ENCODE measurements at regions not wholly inside any gene's neighbourhood (a gene's known extent, or its start where the extent isn't known, plus 50 kb on each side); places are given as distances from the start of the nearest gene placed in this dataset.

- no peak overlapping the region for H3K4me3 ChIP-seq (ENCODE audit: low read length)
- H3K36me3 ChIP-seq (ENCODE audit: control insufficient read depth, low read depth, low read length), result no peaks in the 10 kb centered on the region
- H3K27me3 ChIP-seq (ENCODE audit: control insufficient read depth, insufficient read depth, low read length), result no peaks in the 10 kb centered on the region
- H3K27ac ChIP-seq (ENCODE audit: low read length), result no peak overlapping the region
- no peak overlapping the region for H3K9ac ChIP-seq (ENCODE audit: low read length)
- peaks cover 14% of the 10 kb centered on the region for H3K4me1 ChIP-seq (ENCODE audit: control insufficient read depth, low read depth, low read length)
- no peaks in the 10 kb centered on the region for H3K9me3 ChIP-seq (ENCODE audit: control insufficient read depth, low read depth, low read length)
Measured at GRCh38 chr9:93815135-93815534, 140.0 kb downstream of the BARX1 start.

GRCh38 chr9:93814077-93814956 is 140.8 kb downstream of the BARX1 start:
- no peak overlapping the region for H3K27ac ChIP-seq (ENCODE audit: low read length)
- H3K9ac ChIP-seq (ENCODE audit: low read length), result no peak overlapping the region
- H3K4me1 ChIP-seq (ENCODE audit: control insufficient read depth, low read depth, low read length), result peaks cover 15% of the 10 kb centered on the region
- no peaks in the 10 kb centered on the region for H3K36me3 ChIP-seq (ENCODE audit: control insufficient read depth, low read depth, low read length)
- no peaks in the 10 kb centered on the region for H3K9me3 ChIP-seq (ENCODE audit: control insufficient read depth, low read depth, low read length)
- H3K4me3 ChIP-seq (ENCODE audit: low read length), result no peak overlapping the region
- H3K27me3 ChIP-seq (ENCODE audit: control insufficient read depth, insufficient read depth, low read length), result no peaks in the 10 kb centered on the region

GRCh38 chr9:93813221-93814076 is 141.7 kb downstream of the BARX1 start:
- no peaks in the 10 kb centered on the region for H3K27me3 ChIP-seq (ENCODE audit: control insufficient read depth, insufficient read depth, low read length)
- H3K9ac ChIP-seq (ENCODE audit: low read length), result no peak overlapping the region
- H3K27ac ChIP-seq (ENCODE audit: low read length), result no peak overlapping the region
- no peaks in the 10 kb centered on the region for H3K36me3 ChIP-seq (ENCODE audit: control insufficient read depth, low read depth, low read length)
- no peak overlapping the region for H3K4me3 ChIP-seq (ENCODE audit: low read length)
- peaks cover 15% of the 10 kb centered on the region for H3K4me1 ChIP-seq (ENCODE audit: control insufficient read depth, low read depth, low read length)
- no peaks in the 10 kb centered on the region for H3K9me3 ChIP-seq (ENCODE audit: control insufficient read depth, low read depth, low read length)

GRCh38 chr9:93812410-93812668 is 142.8 kb downstream of the BARX1 start:
- Histone ChIP-seq H3K36me3 (ENCODE audit: control insufficient read depth, low read depth, low read length) (no peaks in the 10 kb centered on the region), H3K27ac (ENCODE audit: low read length) (no peak overlapping the region), H3K9me3 (ENCODE audit: control insufficient read depth, low read depth, low read length) (no peaks in the 10 kb centered on the region), H3K4me3 (ENCODE audit: low read length) (no peak overlapping the region), H3K9ac (ENCODE audit: low read length) (no peak overlapping the region), H3K4me1 (ENCODE audit: control insufficient read depth, low read depth, low read length) (peaks cover 15% of the 10 kb centered on the region), H3K27me3 (ENCODE audit: control insufficient read depth, insufficient read depth, low read length) (no peaks in the 10 kb centered on the region)

GRCh38 chr9:93810028-93810971 is 144.9 kb downstream of the BARX1 start:
- Histone ChIP-seq H3K9ac (ENCODE audit: low read length) (no peak overlapping the region), H3K27me3 (ENCODE audit: control insufficient read depth, insufficient read depth, low read length) (no peaks in the 10 kb centered on the region), H3K9me3 (ENCODE audit: control insufficient read depth, low read depth, low read length) (no peaks in the 10 kb centered on the region), H3K36me3 (ENCODE audit: control insufficient read depth, low read depth, low read length) (no peaks in the 10 kb centered on the region), H3K4me3 (ENCODE audit: low read length) (no peak overlapping the region), H3K4me1 (ENCODE audit: control insufficient read depth, low read depth, low read length) (peaks cover 15% of the 10 kb centered on the region), H3K27ac (ENCODE audit: low read length) (no peak overlapping the region)

- Histone ChIP-seq H3K27ac (ENCODE audit: low read length) (no peak overlapping the region), H3K36me3 (ENCODE audit: control insufficient read depth, low read depth, low read length) (no peaks in the 10 kb centered on the region), H3K27me3 (ENCODE audit: control insufficient read depth, insufficient read depth, low read length) (no peaks in the 10 kb centered on the region), H3K4me1 (ENCODE audit: control insufficient read depth, low read depth, low read length) (peaks cover 12% of the 10 kb centered on the region), H3K9ac (ENCODE audit: low read length) (no peak overlapping the region), H3K9me3 (ENCODE audit: control insufficient read depth, low read depth, low read length) (no peaks in the 10 kb centered on the region), H3K4me3 (ENCODE audit: low read length) (no peak overlapping the region)
Measured at GRCh38 chr9:93809204-93809940, 145.8 kb downstream of the BARX1 start.

GRCh38 chr9:93808115-93809029 is 146.8 kb downstream of the BARX1 start:
- Histone ChIP-seq H3K27ac (ENCODE audit: low read length) (no peak overlapping the region), H3K9ac (ENCODE audit: low read length) (no peak overlapping the region), H3K4me3 (ENCODE audit: low read length) (no peak overlapping the region), H3K36me3 (ENCODE audit: control insufficient read depth, low read depth, low read length) (no peaks in the 10 kb centered on the region), H3K9me3 (ENCODE audit: control insufficient read depth, low read depth, low read length) (no peaks in the 10 kb centered on the region), H3K27me3 (ENCODE audit: control insufficient read depth, insufficient read depth, low read length) (no peaks in the 10 kb centered on the region), H3K4me1 (ENCODE audit: control insufficient read depth, low read depth, low read length) (peaks cover 3% of the 10 kb centered on the region)

GRCh38 chr9:93807166-93808074 is 147.7 kb downstream of the BARX1 start:
- H3K9me3 ChIP-seq (ENCODE audit: control insufficient read depth, low read depth, low read length), result no peaks in the 10 kb centered on the region
- no peak overlapping the region for H3K27ac ChIP-seq (ENCODE audit: low read length)
- no peaks in the 10 kb centered on the region for H3K27me3 ChIP-seq (ENCODE audit: control insufficient read depth, insufficient read depth, low read length)
- H3K36me3 ChIP-seq (ENCODE audit: control insufficient read depth, low read depth, low read length), result no peaks in the 10 kb centered on the region
- H3K4me3 ChIP-seq (ENCODE audit: low read length), result no peak overlapping the region
- no peak overlapping the region for H3K9ac ChIP-seq (ENCODE audit: low read length)
- peaks cover 3% of the 10 kb centered on the region for H3K4me1 ChIP-seq (ENCODE audit: control insufficient read depth, low read depth, low read length)

- H3K36me3 ChIP-seq (ENCODE audit: control insufficient read depth, low read depth, low read length), result no peaks in the 10 kb centered on the region
Measured at GRCh38 chr9:93801581-93802284, 153.4 kb downstream of the BARX1 start.

More at GRCh38 chr9:93801581-93802284, 153.4 kb downstream of the BARX1 start:
- Histone ChIP-seq H3K9ac (ENCODE audit: low read length) (no peak overlapping the region), H3K4me1 (ENCODE audit: control insufficient read depth, low read depth, low read length) (no peaks in the 10 kb centered on the region), H3K4me3 (ENCODE audit: low read length) (no peak overlapping the region), H3K27ac (ENCODE audit: low read length) (no peak overlapping the region), H3K9me3 (ENCODE audit: control insufficient read depth, low read depth, low read length) (no peaks in the 10 kb centered on the region), H3K27me3 (ENCODE audit: control insufficient read depth, insufficient read depth, low read length) (no peaks in the 10 kb centered on the region)
